ENCODE measurements at regions not wholly inside any gene's neighbourhood (a gene's known extent, or its start where the extent isn't known, plus 50 kb on each side); places are given as distances from the start of the nearest gene placed in this dataset.

- TF ChIP-seq CTCF (IDR thresholded peaks at IDR 0.05) = no peak
- no peak for TF ChIP-seq EP300 (IDR thresholded peaks at IDR 0.05; ENCODE audit: low read depth)
- no peak for TF ChIP-seq POLR2A (IDR thresholded peaks at IDR 0.05)
- no peak for TF ChIP-seq POLR2AphosphoS5 (IDR thresholded peaks at IDR 0.05)
Observed at GRCh38 chr9:92170848-92171247, 55.6 kb upstream of the SPTLC1 start.
